HepG2 (cell line): ENCODE measurements at regions not wholly inside any gene's neighbourhood (a gene's known extent, or its start where the extent isn't known, plus 50 kb on each side); places are given as distances from the start of the nearest gene placed in this dataset.

Experiments used
- ATAC-seq: fragments of 200-7000 bp; cut with Tn5 transposase; 3 replicates; pipeline ENCODE4 v1.9.1; 2020; ENCODE audit warnings: mild to moderate bottlenecking, moderate library complexity
- BruUV-seq: library from RNA; stranded (reverse); fragments of 400-500 nt; replicated peaks from 2 replicates; lab custom pipeline; 2021; lab: Mats Ljungman, UMichigan
- CTCF ChIA-PET: fragments of 300-600 bp; formaldehyde crosslinking; extraction: SDS; loops from one replicate; lab custom pipeline; 2021; ENCODE audit warnings: low total read pairs, inconsistent platforms, low intra/inter-chr PET ratio; lab: Yijun Ruan, JAX
- POLR2A ChIA-PET: fragments of 350-600 bp; sonication (Branson Sonifier 250); formaldehyde crosslinking; loops from one replicate; lab custom pipeline; 2020; ENCODE audit warnings: antibody characterized with exemption, inconsistent platforms; lab: Yijun Ruan, JAX
- DNase-seq: peaks from one replicate; pipeline ENCODE4 v3.0.0-alpha.2; 2015; ENCODE audit warnings: low spot score
- FAIRE-seq: peaks from 3 replicates; lab custom pipeline; 2011; peaks lifted over from hg19 to GRCh38; lab: Jason Lieb, UNC
- H2AFZ ChIP-seq: one replicate; pipeline ENCODE4 v1.6.1; 2011; ENCODE audit warnings: low read length, inconsistent platforms
- H3K27ac ChIP-seq: fragments of 300-600 bp; 3 replicates; pipeline ENCODE4 v1.8.0; 2011; ENCODE audit warnings: mixed run types, mild to moderate bottlenecking, mixed read lengths, low read length, inconsistent platforms; ENCODE audit not compliant: insufficient read depth; ENCODE audit errors: extremely low read length
- H3K27me3 ChIP-seq, 2 experiments: fragments of 200-600 bp in 1 of 2; 2 replicates in 1 of 2; 3 replicates in 1 of 2; pipeline versions ENCODE4 v1.6.0 to v1.8.0; 2011; ENCODE audit warnings: low read length in 2 of 2, mild to moderate bottlenecking in 2 of 2, moderate library complexity in 2 of 2, inconsistent platforms in 1 of 2; ENCODE audit not compliant: insufficient read depth in 2 of 2, control insufficient read depth in 1 of 2
- H3K36me3 ChIP-seq, 2 experiments: fragments of 200-600 bp in 1 of 2; replicated peaks in 1 of 2; 2 replicates in 1 of 2; 3 replicates in 1 of 2; pipeline versions ENCODE4 v1.5.1 to v1.8.0; 2011; ENCODE audit warnings: low read length in 2 of 2, inconsistent platforms in 1 of 2; ENCODE audit not compliant: insufficient read depth in 2 of 2, control insufficient read depth in 1 of 2
- H3K4me1 ChIP-seq: 2 replicates; pipeline ENCODE4 v1.5.1; 2012; ENCODE audit warnings: low read length, inconsistent platforms; ENCODE audit not compliant: insufficient read depth
- H3K4me2 ChIP-seq: 2 replicates; pipeline ENCODE4 v1.6.0; 2011; ENCODE audit warnings: low read depth, low read length, inconsistent platforms
- H3K4me3 ChIP-seq, 3 experiments: fragments of 200-600 bp in 1 of 3; sonication (generic), shearing (Covaris generic) in 1 of 3; replicated peaks in 1 of 3; 2 replicates each; pipeline ENCODE4 v1.5.1; 2011 to 2016; ENCODE audit warnings: low read length in 3 of 3, inconsistent platforms in 2 of 3, low read depth in 2 of 3, mild to moderate bottlenecking in 2 of 3, control low read depth in 1 of 3, mixed read lengths in 1 of 3; ENCODE audit not compliant: insufficient read depth in 1 of 3
- H3K79me2 ChIP-seq: one replicate; pipeline ENCODE4 v1.6.1; 2011; ENCODE audit warnings: low read length, inconsistent platforms; ENCODE audit not compliant: insufficient read depth
- H3K9ac ChIP-seq: 2 replicates; pipeline ENCODE4 v1.6.0; 2011; ENCODE audit warnings: mild to moderate bottlenecking, low read depth, low read length, inconsistent platforms; ENCODE audit not compliant: insufficient read depth
- H3K9me3 ChIP-seq: 2 replicates; pipeline ENCODE4 v1.5.1; 2012; ENCODE audit warnings: mild to moderate bottlenecking, low read length
- H4K20me1 ChIP-seq: 2 replicates; pipeline ENCODE4 v1.6.0; 2011; ENCODE audit warnings: inconsistent platforms, mild to moderate bottlenecking, low read length, moderate library complexity; ENCODE audit not compliant: insufficient read depth
- BCL6 ChIP-seq: IDR thresholded peaks from 2 replicates; pipeline ENCODE4 v1.6.1; 2016; ENCODE audit warnings: missing genetic modification reagents, missing compliant biosample characterization
- DNMT3B ChIP-seq: conservative IDR thresholded peaks from 2 replicates; pipeline ENCODE4 v1.6.1; 2016; ENCODE audit warnings: missing biosample characterization, control low read depth
- KAT8 ChIP-seq: IDR thresholded peaks from 2 replicates; pipeline ENCODE4 v1.6.1; 2016; ENCODE audit warnings: missing genetic modification reagents, missing compliant biosample characterization
- POLR2G ChIP-seq: fragments of 200-400 bp; formaldehyde crosslinking; IDR thresholded peaks from 2 replicates; pipeline ENCODE4 v1.6.1; 2018; ENCODE audit warnings: mild to moderate bottlenecking, low read depth, low read length, moderate library complexity
- SAFB2 ChIP-seq: sonication (generic); formaldehyde crosslinking; IDR thresholded peaks from 2 replicates; pipeline ENCODE4 v1.5.1; 2020; ENCODE audit warnings: missing genetic modification reagents, low read depth, mild to moderate bottlenecking, borderline replicate concordance
- TMF1 ChIP-seq: sonication (generic); formaldehyde crosslinking; IDR thresholded peaks from 2 replicates; pipeline ENCODE4 v1.8.1; 2022; ENCODE audit warnings: low read depth, missing genetic modification reagents
- ZNF280B ChIP-seq: sonication (generic); formaldehyde crosslinking; IDR thresholded peaks from 2 replicates; pipeline ENCODE4 v1.5.0; 2020; ENCODE audit warnings: missing genetic modification reagents, mild to moderate bottlenecking, borderline replicate concordance
- ZNF607 ChIP-seq: sonication (generic); formaldehyde crosslinking; IDR thresholded peaks from 2 replicates; pipeline ENCODE4 v1.5.1; 2020; ENCODE audit warnings: missing genetic modification reagents, mild to moderate bottlenecking, borderline replicate concordance
- ZNF629 ChIP-seq: sonication (generic); formaldehyde crosslinking; conservative IDR thresholded peaks from 2 replicates; pipeline ENCODE4 v1.5.0; 2020; ENCODE audit warnings: missing genetic modification reagents
- ZNF678 ChIP-seq: sonication (generic); formaldehyde crosslinking; IDR thresholded peaks from 2 replicates; pipeline ENCODE4 v1.4.0; 2020; ENCODE audit warnings: mild to moderate bottlenecking, missing genetic modification reagents
- ZSCAN31 ChIP-seq: sonication (generic); formaldehyde crosslinking; IDR thresholded peaks from 2 replicates; pipeline ENCODE4 v1.5.0; 2020; ENCODE audit warnings: low read depth, mild to moderate bottlenecking, missing genetic modification reagents
- WGBS: methylation state at CpG from one replicate; pipeline ENCODE4 v1.1.6; 2017; ENCODE audit warnings: low lambda C conversion rate; 5-methylcytosine and 5-hydroxymethylcytosine counted together
- in situ Hi-C: cut with HindIII; loops from 2 replicates; pipeline ENCODE4 v1.10.0; 2017; ENCODE audit warnings: low pct_unique_long_range_greater_than_20kb; ENCODE audit not compliant: extremely low pct_ligation_motif_present
- intact Hi-C: fragments of 100-400 bp; cut with micrococcal nuclease; formaldehyde crosslinking; loops from one replicate; pipeline ENCODE4 v1.10.0; 2022; ENCODE audit not compliant: unreplicated experiment
- TF ChIP-seq, protein P1 (sequence below): sonication (generic); formaldehyde crosslinking; IDR thresholded peaks from 2 replicates; pipeline ENCODE4 v1.4.0; 2020; ENCODE audit warnings: missing genetic modification reagents
- TF ChIP-seq, protein P2 (sequence below): sonication (generic); formaldehyde crosslinking; IDR thresholded peaks from 2 replicates; pipeline ENCODE4 v1.4.0; 2020; ENCODE audit warnings: mild to moderate bottlenecking, low read depth, missing genetic modification reagents

DNA sequence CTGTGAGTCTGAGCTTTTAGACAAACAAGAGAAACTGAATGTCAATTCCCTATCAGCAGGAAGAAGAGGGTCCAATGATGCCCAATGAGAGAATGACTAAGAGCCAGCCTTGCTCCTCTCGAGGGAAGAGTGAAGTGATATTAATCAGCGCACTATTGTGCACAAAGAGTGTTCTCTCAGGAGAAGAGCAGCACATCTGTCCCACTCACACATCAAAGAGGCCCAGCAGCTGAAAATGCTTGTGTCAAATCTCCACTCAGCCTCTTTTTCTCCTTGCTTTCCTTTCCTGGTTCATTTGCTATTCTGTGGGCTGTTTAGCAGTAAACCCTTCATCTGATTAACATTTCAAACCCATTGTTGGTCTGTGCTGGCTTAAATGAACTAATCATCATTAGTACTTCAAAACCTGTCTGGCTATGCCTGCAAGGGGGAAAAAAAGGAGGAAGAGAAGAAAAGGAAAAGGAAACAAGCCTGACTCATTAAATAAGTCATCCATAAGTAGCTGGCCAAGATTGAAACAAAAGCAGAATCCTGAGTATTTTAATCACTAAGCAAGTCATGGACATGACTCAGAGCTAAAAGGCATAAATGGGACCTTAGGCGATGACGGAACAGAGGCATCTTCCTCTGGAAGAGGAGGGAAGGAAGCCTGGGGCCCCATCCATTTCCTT, 912.7 kb downstream of the TUSC7 start:
- in situ Hi-C loops = no loop called here
- BruUV-seq = no TSS peak
- TF ChIP-seq ZSCAN31 (CRISPR knock-in tag) = no peak
- no peak for TF ChIP-seq ZNF629 (CRISPR knock-in tag)
- TF ChIP-seq ZNF280B (CRISPR knock-in tag) = no peak
- no peak for TF ChIP-seq ZNF607 (CRISPR knock-in tag)
- TF ChIP-seq, protein P1, sequence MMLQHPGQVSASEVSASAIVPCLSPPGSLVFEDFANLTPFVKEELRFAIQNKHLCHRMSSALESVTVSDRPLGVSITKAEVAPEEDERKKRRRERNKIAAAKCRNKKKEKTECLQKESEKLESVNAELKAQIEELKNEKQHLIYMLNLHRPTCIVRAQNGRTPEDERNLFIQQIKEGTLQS (CRISPR knock-in tag) = no peak
- TF ChIP-seq KAT8 (CRISPR knock-in tag) = no peak
- TF ChIP-seq, protein P2, sequence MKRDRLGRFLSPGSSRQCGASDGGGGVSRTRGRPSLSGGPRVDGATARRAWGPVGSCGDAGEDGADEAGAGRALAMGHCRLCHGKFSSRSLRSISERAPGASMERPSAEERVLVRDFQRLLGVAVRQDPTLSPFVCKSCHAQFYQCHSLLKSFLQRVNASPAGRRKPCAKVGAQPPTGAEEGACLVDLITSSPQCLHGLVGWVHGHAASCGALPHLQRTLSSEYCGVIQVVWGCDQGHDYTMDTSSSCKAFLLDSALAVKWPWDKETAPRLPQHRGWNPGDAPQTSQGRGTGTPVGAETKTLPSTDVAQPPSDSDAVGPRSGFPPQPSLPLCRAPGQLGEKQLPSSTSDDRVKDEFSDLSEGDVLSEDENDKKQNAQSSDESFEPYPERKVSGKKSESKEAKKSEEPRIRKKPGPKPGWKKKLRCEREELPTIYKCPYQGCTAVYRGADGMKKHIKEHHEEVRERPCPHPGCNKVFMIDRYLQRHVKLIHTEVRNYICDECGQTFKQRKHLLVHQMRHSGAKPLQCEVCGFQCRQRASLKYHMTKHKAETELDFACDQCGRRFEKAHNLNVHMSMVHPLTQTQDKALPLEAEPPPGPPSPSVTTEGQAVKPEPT (CRISPR knock-in tag) = no peak
- TF ChIP-seq POLR2G = no peak
- no peak for TF ChIP-seq DNMT3B
- no peak for TF ChIP-seq BCL6 (CRISPR knock-in tag)
- TF ChIP-seq TMF1 (CRISPR knock-in tag) = no peak
- TF ChIP-seq ZNF678 = no peak
- TF ChIP-seq SAFB2 = no peak

More for the DNA sequence above, 912.7 kb downstream of the TUSC7 start:
- FAIRE-seq (no peak), ATAC-seq (no peak), DNase-seq (no peak)
- no peaks in the 10 kb centered on the region for H3K36me3 ChIP-seq
- H3K9me3 ChIP-seq = no peaks in the 10 kb centered on the region
- 1% methylated on average over 4 of the region's 4 CpGs for WGBS
- intact Hi-C loops = no loop called here
- H3K9ac ChIP-seq = no peak overlapping the region
- no peak overlapping the region for H3K4me2 ChIP-seq
- H4K20me1 ChIP-seq = no peaks in the 10 kb centered on the region
- ChIA-PET POLR2A (no interaction called here), CTCF (no interaction called here)
- no peaks in the 10 kb centered on the region for H3K4me1 ChIP-seq
- H3K27me3 ChIP-seq = no peaks in the 10 kb centered on the region; a peak in 1 of 5 replicates
- no peak overlapping the region for H3K27ac ChIP-seq
- no peak overlapping the region for H2AFZ ChIP-seq
- H3K4me3 ChIP-seq = no peak overlapping the region
- no peaks in the 10 kb centered on the region for H3K79me2 ChIP-seq
